ENCODE measurements at regions not wholly inside any gene's neighbourhood (a gene's known extent, or its start where the extent isn't known, plus 50 kb on each side); places are given as distances from the start of the nearest gene placed in this dataset.
"Not testable (repeated sequence)": the region's sequence is repeated elsewhere in the genome, so short reads cannot be mapped to it uniquely, and the experiment has no call there.

- Histone ChIP-seq H3K27ac (ENCODE audit: low read depth, low read length) (no peak overlapping the region), H3K4me1 (ENCODE audit: control insufficient read depth, insufficient read depth, low read length) (no peaks in the 10 kb centered on the region), H3K4me3 (ENCODE audit: low read length) (no peak overlapping the region), H3K27me3 (ENCODE audit: control insufficient read depth, insufficient read depth, low read length) (no peaks in the 10 kb centered on the region), H3K9ac (ENCODE audit: low read length) (no peak overlapping the region), H3K36me3 (ENCODE audit: control insufficient read depth, insufficient read depth, low read length) (no peaks in the 10 kb centered on the region)
These were observed 108.5 kb upstream of the CHD6 start for GRCh38 chr20:41726727-41727126.

GRCh38 chr20:41719151-41719550, 101.0 kb upstream of the CHD6 start:
- Histone ChIP-seq H3K27me3 (ENCODE audit: control insufficient read depth, insufficient read depth, low read length) (no peaks in the 10 kb centered on the region), H3K36me3 (ENCODE audit: control insufficient read depth, insufficient read depth, low read length) (no peaks in the 10 kb centered on the region), H3K27ac (ENCODE audit: low read depth, low read length) (no peak overlapping the region), H3K4me1 (ENCODE audit: control insufficient read depth, insufficient read depth, low read length) (no peaks in the 10 kb centered on the region), H3K9ac (ENCODE audit: low read length) (no peak overlapping the region), H3K4me3 (ENCODE audit: low read length) (no peak overlapping the region)

DNA sequence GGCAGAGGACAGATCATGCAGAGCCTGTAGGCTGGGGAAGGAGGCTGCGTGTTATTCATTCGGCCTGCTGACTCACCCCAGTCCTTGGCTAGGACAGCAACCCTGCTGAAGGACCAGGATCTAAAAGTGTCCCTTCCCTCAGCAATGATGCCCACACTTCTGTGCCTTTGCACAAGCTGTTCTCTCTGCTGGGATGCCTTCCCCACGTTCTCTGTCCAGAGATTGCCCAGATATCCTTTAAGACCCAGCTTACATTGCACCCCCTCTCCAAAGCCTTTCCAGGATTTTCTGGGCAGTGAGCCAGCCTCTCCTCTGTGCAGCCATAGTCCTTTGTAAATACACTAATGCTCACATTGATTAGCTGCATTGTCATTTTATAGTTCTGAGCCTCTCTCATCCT, 99.3 kb upstream of the CHD6 start:
- no peak overlapping the region for H3K27ac ChIP-seq (ENCODE audit: low read depth, low read length)

GRCh38 chr20:41716911-41717310, 98.7 kb upstream of the CHD6 start:
- Histone ChIP-seq H3K9ac (ENCODE audit: low read length) (no peak overlapping the region), H3K36me3 (ENCODE audit: control insufficient read depth, insufficient read depth, low read length) (no peaks in the 10 kb centered on the region), H3K4me1 (ENCODE audit: control insufficient read depth, insufficient read depth, low read length) (no peaks in the 10 kb centered on the region), H3K27ac (ENCODE audit: low read depth, low read length) (no peak overlapping the region), H3K27me3 (ENCODE audit: control insufficient read depth, insufficient read depth, low read length) (no peaks in the 10 kb centered on the region), H3K4me3 (ENCODE audit: low read length) (no peak overlapping the region)

More for the DNA sequence above, 99.3 kb upstream of the CHD6 start:
- no peaks in the 10 kb centered on the region for H3K36me3 ChIP-seq (ENCODE audit: control insufficient read depth, insufficient read depth, low read length)
- H3K27me3 ChIP-seq (ENCODE audit: control insufficient read depth, insufficient read depth, low read length) = no peaks in the 10 kb centered on the region
- H3K4me3 ChIP-seq (ENCODE audit: low read length) = no peak overlapping the region
- no peaks in the 10 kb centered on the region for H3K4me1 ChIP-seq (ENCODE audit: control insufficient read depth, insufficient read depth, low read length)
- no peak overlapping the region for H3K9ac ChIP-seq (ENCODE audit: low read length)

DNA sequence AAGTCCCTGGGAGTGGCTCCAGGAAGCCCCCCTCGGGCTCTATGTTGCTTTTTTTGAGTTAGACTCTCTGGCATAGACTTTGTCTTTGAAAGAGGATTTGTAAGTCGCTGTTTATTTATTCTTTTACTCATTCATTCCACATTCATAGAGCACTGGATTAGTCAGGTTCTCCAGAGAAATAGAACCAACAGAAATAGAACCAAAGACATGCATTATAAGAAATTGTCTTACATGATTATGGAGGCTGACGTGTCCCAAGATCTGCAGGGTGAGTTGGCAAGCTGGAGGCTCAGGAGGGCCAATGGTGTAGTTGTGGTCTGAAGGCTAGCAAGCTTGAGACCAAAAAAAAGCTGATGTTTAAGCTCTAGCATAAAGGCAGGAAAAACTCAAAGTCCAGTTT, 98.3 kb upstream of the CHD6 start:
- no peak overlapping the region for H3K9ac ChIP-seq (ENCODE audit: low read length)
- no peak overlapping the region for H3K27ac ChIP-seq (ENCODE audit: low read depth, low read length)
- H3K4me3 ChIP-seq (ENCODE audit: low read length) = no peak overlapping the region
- no peaks in the 10 kb centered on the region for H3K4me1 ChIP-seq (ENCODE audit: control insufficient read depth, insufficient read depth, low read length)
- no peaks in the 10 kb centered on the region for H3K27me3 ChIP-seq (ENCODE audit: control insufficient read depth, insufficient read depth, low read length)
- H3K36me3 ChIP-seq (ENCODE audit: control insufficient read depth, insufficient read depth, low read length) = no peaks in the 10 kb centered on the region

- H3K4me1 ChIP-seq (ENCODE audit: control insufficient read depth, insufficient read depth, low read length) = no peaks in the 10 kb centered on the region
- no peaks in the 10 kb centered on the region for H3K27me3 ChIP-seq (ENCODE audit: control insufficient read depth, insufficient read depth, low read length)
- H3K9ac ChIP-seq (ENCODE audit: low read length) = no peak overlapping the region
- no peaks in the 10 kb centered on the region for H3K36me3 ChIP-seq (ENCODE audit: control insufficient read depth, insufficient read depth, low read length)
- H3K27ac ChIP-seq (ENCODE audit: low read depth, low read length) = no peak overlapping the region
- no peak overlapping the region for H3K4me3 ChIP-seq (ENCODE audit: low read length)
These were observed 97.3 kb upstream of the CHD6 start for GRCh38 chr20:41715526-41715925.

GRCh38 chr20:41714030-41714429, 95.9 kb upstream of the CHD6 start:
- H3K9ac ChIP-seq (ENCODE audit: low read length) = no peak overlapping the region
- H3K27me3 ChIP-seq (ENCODE audit: control insufficient read depth, insufficient read depth, low read length) = no peaks in the 10 kb centered on the region
- no peak overlapping the region for H3K4me3 ChIP-seq (ENCODE audit: low read length)
- no peaks in the 10 kb centered on the region for H3K4me1 ChIP-seq (ENCODE audit: control insufficient read depth, insufficient read depth, low read length)
- H3K36me3 ChIP-seq (ENCODE audit: control insufficient read depth, insufficient read depth, low read length) = no peaks in the 10 kb centered on the region
- H3K27ac ChIP-seq (ENCODE audit: low read depth, low read length) = no peak overlapping the region

DNA sequence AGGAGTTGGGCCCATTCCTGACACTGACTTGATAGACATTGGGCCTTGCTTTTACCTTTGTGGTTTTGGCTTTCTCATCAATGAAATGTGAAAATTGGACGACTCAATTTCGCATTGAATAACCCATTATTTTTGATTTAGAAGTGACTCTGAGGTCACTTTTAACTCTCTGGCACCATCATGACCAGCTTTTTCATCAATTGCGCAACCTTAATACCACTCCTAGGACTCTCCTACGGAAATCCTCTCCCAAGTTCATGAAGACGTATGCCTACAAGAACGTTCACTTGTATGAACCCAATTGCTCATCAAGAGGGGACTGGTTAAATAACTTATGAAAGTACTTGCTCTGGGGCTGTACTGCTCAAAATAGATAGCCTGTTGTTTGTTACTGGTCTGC, 86.7 kb upstream of the CHD6 start:
- no peaks in the 10 kb centered on the region for H3K4me1 ChIP-seq (ENCODE audit: control insufficient read depth, insufficient read depth, low read length)
- H3K4me3 ChIP-seq (ENCODE audit: low read length) = no peak overlapping the region
- no peak overlapping the region for H3K9ac ChIP-seq (ENCODE audit: low read length)
- H3K27me3 ChIP-seq (ENCODE audit: control insufficient read depth, insufficient read depth, low read length) = no peaks in the 10 kb centered on the region
- no peak overlapping the region for H3K27ac ChIP-seq (ENCODE audit: low read depth, low read length)
- no peaks in the 10 kb centered on the region for H3K36me3 ChIP-seq (ENCODE audit: control insufficient read depth, insufficient read depth, low read length)

GRCh38 chr20:41702647-41703046, 84.5 kb upstream of the CHD6 start:
- no peaks in the 10 kb centered on the region for H3K27me3 ChIP-seq (ENCODE audit: control insufficient read depth, insufficient read depth, low read length)
- no peaks in the 10 kb centered on the region for H3K4me1 ChIP-seq (ENCODE audit: control insufficient read depth, insufficient read depth, low read length)
- H3K9ac ChIP-seq (ENCODE audit: low read length) = no peak overlapping the region
- H3K4me3 ChIP-seq (ENCODE audit: low read length) = no peak overlapping the region
- H3K27ac ChIP-seq (ENCODE audit: low read depth, low read length) = no peak overlapping the region
- no peaks in the 10 kb centered on the region for H3K36me3 ChIP-seq (ENCODE audit: control insufficient read depth, insufficient read depth, low read length)

- Histone ChIP-seq H3K27me3 (ENCODE audit: control insufficient read depth, insufficient read depth, low read length) (no peaks in the 10 kb centered on the region), H3K4me1 (ENCODE audit: control insufficient read depth, insufficient read depth, low read length) (no peaks in the 10 kb centered on the region), H3K9ac (ENCODE audit: low read length) (no peak overlapping the region)
These were observed 83.6 kb upstream of the CHD6 start for GRCh38 chr20:41701588-41702348.

GRCh38 chr20:41699673-41700072, 81.5 kb upstream of the CHD6 start:
- not testable (repeated sequence) for H3K27me3 ChIP-seq (ENCODE audit: control insufficient read depth, insufficient read depth, low read length); H3K4me3 ChIP-seq (ENCODE audit: low read length); H3K27ac ChIP-seq (ENCODE audit: low read depth, low read length); H3K9ac ChIP-seq (ENCODE audit: low read length); H3K36me3 ChIP-seq (ENCODE audit: control insufficient read depth, insufficient read depth, low read length); H3K4me1 ChIP-seq (ENCODE audit: control insufficient read depth, insufficient read depth, low read length)

More at GRCh38 chr20:41701588-41702348, 83.6 kb upstream of the CHD6 start:
- H3K27ac ChIP-seq (ENCODE audit: low read depth, low read length) = no peak overlapping the region
- no peak overlapping the region for H3K4me3 ChIP-seq (ENCODE audit: low read length)
- no peaks in the 10 kb centered on the region for H3K36me3 ChIP-seq (ENCODE audit: control insufficient read depth, insufficient read depth, low read length)

- H3K36me3 ChIP-seq (ENCODE audit: control insufficient read depth, insufficient read depth, low read length) = no peaks in the 10 kb centered on the region
- H3K4me1 ChIP-seq (ENCODE audit: control insufficient read depth, insufficient read depth, low read length) = no peaks in the 10 kb centered on the region
- H3K27ac ChIP-seq (ENCODE audit: low read depth, low read length) = no peak overlapping the region
- no peak overlapping the region for H3K4me3 ChIP-seq (ENCODE audit: low read length)
- H3K27me3 ChIP-seq (ENCODE audit: control insufficient read depth, insufficient read depth, low read length) = no peaks in the 10 kb centered on the region
- H3K9ac ChIP-seq (ENCODE audit: low read length) = no peak overlapping the region
These were observed 79.8 kb upstream of the CHD6 start for GRCh38 chr20:41697861-41698559.

GRCh38 chr20:41696428-41696827, 78.3 kb upstream of the CHD6 start:
- H3K4me3 ChIP-seq (ENCODE audit: low read length) = no peak overlapping the region
- H3K27ac ChIP-seq (ENCODE audit: low read depth, low read length) = no peak overlapping the region
- no peak overlapping the region for H3K9ac ChIP-seq (ENCODE audit: low read length)
- H3K27me3 ChIP-seq (ENCODE audit: control insufficient read depth, insufficient read depth, low read length) = no peaks in the 10 kb centered on the region
- no peaks in the 10 kb centered on the region for H3K36me3 ChIP-seq (ENCODE audit: control insufficient read depth, insufficient read depth, low read length)
- H3K4me1 ChIP-seq (ENCODE audit: control insufficient read depth, insufficient read depth, low read length) = no peaks in the 10 kb centered on the region
